Erythroblast (primary cell): ENCODE measurements at regions not wholly inside any gene's neighbourhood (a gene's known extent, or its start where the extent isn't known, plus 50 kb on each side); places are given as distances from the start of the nearest gene placed in this dataset.

Experiments
- GATA1 ChIP-seq: IDR thresholded peaks from 2 replicates; pipeline ENCODE4 v1.6.1; 2011; ENCODE audit warnings: low read depth, mild to moderate bottlenecking, control low read depth, low read length, moderate library complexity
- POLR2A ChIP-seq: IDR thresholded peaks from 2 replicates; pipeline ENCODE4 v1.6.1; 2011; ENCODE audit warnings: mild to moderate bottlenecking, low read length

DNA sequence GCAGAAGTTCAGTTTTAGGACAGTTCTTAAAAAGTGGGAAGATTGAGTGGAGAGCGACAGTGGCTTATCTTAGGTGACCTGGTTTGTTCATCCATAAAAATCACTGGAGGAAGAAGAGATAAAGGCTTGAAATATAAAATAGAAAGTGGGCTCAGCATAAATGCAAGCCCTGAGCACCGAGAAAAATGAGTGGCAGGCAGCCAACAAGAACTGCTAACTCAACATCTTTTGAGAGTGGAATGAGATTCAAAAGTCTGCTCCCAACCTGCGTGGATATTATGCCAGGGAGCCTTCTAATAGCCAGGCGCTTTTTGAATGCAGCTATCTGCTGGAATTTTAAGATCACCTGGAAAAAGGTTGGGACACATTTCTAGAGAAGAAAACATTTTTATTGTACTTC, 666.5 kb downstream of the FLRT2 start:
- no peak for TF ChIP-seq POLR2A
- no peak for TF ChIP-seq GATA1
